H1 (cell line): ENCODE measurements at regions not wholly inside any gene's neighbourhood (a gene's known extent, or its start where the extent isn't known, plus 50 kb on each side); places are given as distances from the start of the nearest gene placed in this dataset.

Experiments used
- CTCF ChIA-PET: fragments of 300-600 bp; sonication (Branson Sonifier 250); formaldehyde crosslinking; loops from one replicate; lab custom pipeline; 2021; ENCODE audit not compliant: partially characterized antibody; lab: Charles Lee
- POLR2A ChIA-PET: fragments of 300-600 bp; sonication (Branson Sonifier 250); formaldehyde crosslinking; loops from one replicate; lab custom pipeline; 2021; ENCODE audit warnings: inconsistent platforms; ENCODE audit not compliant: partially characterized antibody; lab: Charles Lee
- DNase-seq, 2 experiments: peaks; one replicate each; pipeline versions ENCODE4 v3.0.0 to v3.0.0-alpha.2; 2010 to 2022; ENCODE audit warnings: low spot score in 2 of 2, low read depth in 1 of 2, mixed read lengths in 1 of 2
- FAIRE-seq: peaks from 2 replicates; lab custom pipeline; 2011; peaks lifted over from hg19 to GRCh38; lab: Jason Lieb, UNC
- H2AFZ ChIP-seq: 2 replicates; pipeline ENCODE4 v1.8.1; 2012; ENCODE audit warnings: low read length, inconsistent platforms
- H2AK5ac ChIP-seq: 2 replicates; pipeline ENCODE4 v1.6.1; 2013; ENCODE audit warnings: low read depth, low read length
- H2BK120ac ChIP-seq: replicated peaks from 2 replicates; pipeline ENCODE3; 2013; ENCODE audit warnings: low read depth, low read length, inconsistent platforms
- H2BK12ac ChIP-seq: 2 replicates; pipeline ENCODE4 v1.6.1; 2013; ENCODE audit warnings: low read depth, low read length
- H2BK15ac ChIP-seq: 2 replicates; pipeline ENCODE4 v1.6.1; 2013; ENCODE audit warnings: low read length
- H2BK20ac ChIP-seq: 2 replicates; pipeline ENCODE4 v1.6.1; 2013; ENCODE audit warnings: low read length
- H2BK5ac ChIP-seq: 2 replicates; pipeline ENCODE4 v1.6.1; 2013; ENCODE audit warnings: low read depth, low read length
- H3K14ac ChIP-seq: 2 replicates; pipeline ENCODE4 v1.6.1; 2013; ENCODE audit warnings: inconsistent platforms; ENCODE audit not compliant: insufficient read length
- H3K18ac ChIP-seq: 2 replicates; pipeline ENCODE4 v1.6.1; 2013; ENCODE audit warnings: low read length; ENCODE audit errors: extremely low read depth
- H3K23ac ChIP-seq: 2 replicates; pipeline ENCODE4 v1.6.1; 2013; ENCODE audit warnings: inconsistent platforms; ENCODE audit not compliant: insufficient read length
- H3K23me2 ChIP-seq: 2 replicates; pipeline ENCODE4 v1.6.1; 2013; ENCODE audit warnings: low read depth, low read length
- H3K27ac ChIP-seq: 2 replicates; pipeline ENCODE4 v1.6.1; 2011; ENCODE audit warnings: low read depth, low read length, inconsistent platforms
- H3K27me3 ChIP-seq, 4 experiments: replicated peaks in 1 of 4; 1 replicate in 1 of 4; 2 replicates in 3 of 4; pipeline versions ENCODE4 v1.6.1 to v1.8.1; 2011 to 2013; ENCODE audit warnings: low read length in 3 of 4, mild to moderate bottlenecking in 3 of 4, inconsistent platforms in 2 of 4, mixed read lengths in 2 of 4, moderate library complexity in 1 of 4; ENCODE audit not compliant: control insufficient read depth in 3 of 4, insufficient read depth in 3 of 4; ENCODE audit errors: extremely low read depth in 1 of 4
- H3K36me3 ChIP-seq, 4 experiments: 2 replicates each; pipeline versions ENCODE4 v1.6.1 to v1.8.1; 2011 to 2013; ENCODE audit warnings: mild to moderate bottlenecking in 4 of 4, low read length in 3 of 4, moderate library complexity in 2 of 4, control low read depth in 1 of 4, inconsistent platforms in 1 of 4; ENCODE audit not compliant: insufficient read depth in 4 of 4, control insufficient read depth in 2 of 4
- H3K4ac ChIP-seq: replicated peaks from 2 replicates; pipeline ENCODE3; 2013; ENCODE audit warnings: low read length, low read depth, mixed read lengths, inconsistent platforms; ENCODE audit not compliant: insufficient read length
- H3K4me1 ChIP-seq, 4 experiments: replicated peaks in 1 of 4; 1 replicate in 1 of 4; 2 replicates in 3 of 4; pipeline versions ENCODE4 v1.6.1 to v1.8.1; 2011 to 2013; ENCODE audit warnings: low read length in 3 of 4, inconsistent platforms in 2 of 4, mixed read lengths in 1 of 4; ENCODE audit not compliant: insufficient read depth in 4 of 4, control insufficient read depth in 3 of 4
- H3K4me2 ChIP-seq, 2 experiments: 2 replicates each; pipeline versions ENCODE4 v1.6.1 to v1.8.1; 2011 to 2013; ENCODE audit warnings: low read depth in 2 of 2, low read length in 2 of 2, control low read depth in 1 of 2, inconsistent platforms in 1 of 2, mild to moderate bottlenecking in 1 of 2; ENCODE audit not compliant: insufficient read depth in 1 of 2
- H3K4me3 ChIP-seq, 4 experiments: fragments of 200-600, 300-600 bp in 1 of 4; sonication (generic), shearing (Covaris generic), sonication (Bioruptor Twin) in 1 of 4; 2 replicates each; pipeline versions ENCODE4 v1.5.1 to v1.8.1; 2011 to 2016; ENCODE audit warnings: low read length in 4 of 4, low read depth in 3 of 4, control low read depth in 2 of 4, inconsistent platforms in 2 of 4, mild to moderate bottlenecking in 2 of 4, mixed read lengths in 1 of 4, moderate library complexity in 1 of 4; ENCODE audit not compliant: insufficient read depth in 2 of 4; ENCODE audit errors: extremely low read depth in 1 of 4
- H3K56ac ChIP-seq: replicated peaks from 2 replicates; pipeline ENCODE3; 2013; ENCODE audit warnings: low read depth, mild to moderate bottlenecking, mixed read lengths, low read length, inconsistent platforms; ENCODE audit not compliant: insufficient read length
- H3K79me1 ChIP-seq: 2 replicates; pipeline ENCODE4 v1.6.1; 2013; ENCODE audit warnings: low read depth, low read length, control low read depth
- H3K79me2 ChIP-seq, 2 experiments: 2 replicates each; pipeline versions ENCODE4 v1.6.1 to v1.8.1; 2012 to 2013; ENCODE audit warnings: low read length in 2 of 2, mild to moderate bottlenecking in 2 of 2, inconsistent platforms in 1 of 2; ENCODE audit not compliant: insufficient read depth in 2 of 2, control insufficient read depth in 1 of 2
- H3K9ac ChIP-seq, 4 experiments: replicated peaks in 1 of 4; 1 replicate in 1 of 4; 2 replicates in 3 of 4; pipeline versions ENCODE4 v1.6.1 to v1.8.1; 2011 to 2013; ENCODE audit warnings: low read depth in 3 of 4, low read length in 3 of 4, control low read depth in 2 of 4, mild to moderate bottlenecking in 2 of 4, moderate library complexity in 2 of 4, inconsistent platforms in 1 of 4; ENCODE audit errors: extremely low read depth in 1 of 4
- H3K9me3 ChIP-seq, 2 experiments: 2 replicates each; pipeline versions ENCODE4 v1.6.1 to v1.8.1; 2012 to 2013; ENCODE audit warnings: mild to moderate bottlenecking in 2 of 2, moderate library complexity in 2 of 2, control low read depth in 1 of 2, inconsistent platforms in 1 of 2, low read depth in 1 of 2, low read length in 1 of 2, mixed read lengths in 1 of 2; ENCODE audit not compliant: insufficient read depth in 2 of 2
- H4K20me1 ChIP-seq, 2 experiments: replicated peaks in 1 of 2; 2 replicates each; pipeline versions ENCODE3 to v1.8.1; 2011 to 2013; ENCODE audit warnings: inconsistent platforms in 2 of 2, low read length in 2 of 2, mild to moderate bottlenecking in 1 of 2; ENCODE audit not compliant: insufficient read depth in 2 of 2, control insufficient read depth in 1 of 2
- H4K5ac ChIP-seq: 2 replicates; pipeline ENCODE4 v1.6.1; 2013; ENCODE audit warnings: low read length, low read depth, mixed read lengths, inconsistent platforms; ENCODE audit not compliant: insufficient read length
- H4K8ac ChIP-seq: 2 replicates; pipeline ENCODE4 v1.8.0; 2013; ENCODE audit warnings: mild to moderate bottlenecking, moderate library complexity, low read length, inconsistent platforms; ENCODE audit not compliant: insufficient read depth; ENCODE audit errors: extremely low read depth
- H4K91ac ChIP-seq: replicated peaks from 2 replicates; pipeline ENCODE3; 2013; ENCODE audit warnings: low read length, mixed read lengths, inconsistent platforms; ENCODE audit not compliant: insufficient read length
- CREB1 ChIP-seq: IDR thresholded peaks from 2 replicates; pipeline ENCODE4 v1.6.1; 2012; ENCODE audit warnings: inconsistent platforms
- TAF7 ChIP-seq: optimal IDR thresholded peaks from 2 replicates; pipeline ENCODE3; 2011; ENCODE audit warnings: low read depth, mild to moderate bottlenecking, inconsistent platforms, low read length, moderate library complexity, borderline replicate concordance
- WGBS, 2 experiments: shearing (Covaris generic) in 1 of 2; methylation state at CpG; one replicate each; pipeline versions ENCODE4 v1.1.6 to v1.1.7; 2013 to 2015; ENCODE audit warnings: low lambda C conversion rate in 2 of 2, mixed read lengths in 2 of 2, inconsistent platforms in 1 of 2, low coverage in 1 of 2, missing lambda C conversion rate in 1 of 2; ENCODE audit not compliant: insufficient replicate concordance in 2 of 2, insufficient coverage in 1 of 2, insufficient read length in 1 of 2; ENCODE audit errors: extremely low coverage in 1 of 2, missing lambda C conversion rate in 1 of 2; 5-methylcytosine and 5-hydroxymethylcytosine counted together

GRCh38 chr2:237244976-237245646 is 159.4 kb downstream of the COPS8 start:
- no peak overlapping the region for H4K5ac ChIP-seq
- 80% methylated on average over 3 of the region's 3 CpGs; no CpG with 5 or more reads in 1 of the 2 experiments for WGBS, 2 experiments
- H3K4me2 ChIP-seq: no peak overlapping the region
- no peak overlapping the region for H3K23ac ChIP-seq
- FAIRE-seq: no peak
- no peak overlapping the region for H2AK5ac ChIP-seq
- POLR2A ChIA-PET: no interaction called here
- no peak overlapping the region for H2BK20ac ChIP-seq
- H3K4ac ChIP-seq: no peak overlapping the region
- no peak overlapping the region for H3K4me3 ChIP-seq
- no peaks in the 10 kb centered on the region for H3K4me1 ChIP-seq
- H2AFZ ChIP-seq: no peak overlapping the region
- H3K9ac ChIP-seq: no peak overlapping the region
- H2BK12ac ChIP-seq: no peak overlapping the region
- H3K23me2 ChIP-seq: no peaks in the 10 kb centered on the region
- no peak for DNase-seq
- CTCF ChIA-PET: interaction anchor here (0.9 to 1.6 kb wide), 3 partner anchors 11 to 79 kb away, joined by 3 to 4 read pairs (median 3); no protein-coding TSS in a partner anchor
- H4K20me1 ChIP-seq: no peaks in the 10 kb centered on the region
- no peak overlapping the region for H2BK120ac ChIP-seq
- H2BK15ac ChIP-seq: no peak overlapping the region
- H4K91ac ChIP-seq: no peak overlapping the region
- H3K36me3 ChIP-seq: no peaks in the 10 kb centered on the region; a peak in 1 of 8 replicates
- no peaks in the 10 kb centered on the region for H3K79me2 ChIP-seq
- no peak overlapping the region for H3K27ac ChIP-seq
- H3K18ac ChIP-seq: no peak overlapping the region
- no peak overlapping the region for H2BK5ac ChIP-seq
- no peak overlapping the region for H4K8ac ChIP-seq
- H3K9me3 ChIP-seq: peaks cover 16 to 17% of the 10 kb centered on the region in 2 experiments; a peak in 3 of 4 replicates
- H3K27me3 ChIP-seq: no peaks in the 10 kb centered on the region
- no peak overlapping the region for H3K56ac ChIP-seq
- no peaks in the 10 kb centered on the region for H3K79me1 ChIP-seq
- no peak overlapping the region for H3K14ac ChIP-seq
- TF ChIP-seq TAF7 (no peak), CREB1 (no peak)
